HCT116 (cell line): ENCODE measurements at regions not wholly inside any gene's neighbourhood (a gene's known extent, or its start where the extent isn't known, plus 50 kb on each side); places are given as distances from the start of the nearest gene placed in this dataset.

Source experiments
- ATAC-seq: fragments of 200-7000 bp; cut with Tn5 transposase; 2 replicates; pipeline ENCODE4 v1.9.1; 2020; ENCODE audit warnings: mild to moderate bottlenecking, moderate library complexity
- BruUV-seq: library from RNA; stranded (reverse); fragments of 400-500 nt; replicated peaks from 2 replicates; lab custom pipeline; 2021; lab: Mats Ljungman, UMichigan
- CTCF ChIA-PET: fragments of 300-600 bp; sonication (Branson Sonifier 250); formaldehyde crosslinking; loops from one replicate; lab custom pipeline; 2021; ENCODE audit warnings: antibody characterized with exemption; lab: Charles Lee
- POLR2A ChIA-PET: fragments of 300-600, 350-600 bp; sonication (Branson Sonifier 250); formaldehyde crosslinking; loops from one replicate; lab custom pipeline; 2021; ENCODE audit warnings: antibody characterized with exemption; lab: Charles Lee
- RAD21 ChIA-PET, 2 experiments: fragments of 300-600 bp; sonication (Branson Sonifier 250); formaldehyde crosslinking; loops; one replicate each; lab custom pipeline; 2023; ENCODE audit warnings: low total read pairs in 2 of 2; ENCODE audit not compliant: uncharacterized antibody in 2 of 2, unreplicated experiment in 2 of 2, low non-redundant PET in 1 of 2; lab: Charles Lee
- DNase-seq: peaks from one replicate; pipeline ENCODE4 v3.0.0-alpha.2; 2010; ENCODE audit warnings: low read depth, low spot score
- H2AFZ ChIP-seq: fragments of 200-600 bp; shearing (Covaris generic), sonication (generic); 2 replicates; pipeline ENCODE4 v1.6.1; 2017; ENCODE audit warnings: low read depth, mixed run types, mixed read lengths, antibody characterized with exemption, low read length; ENCODE audit not compliant: poor library complexity, severe bottlenecking
- H3K27ac ChIP-seq: 2 replicates; pipeline ENCODE4 v1.5.1; 2012; ENCODE audit warnings: low read depth, low read length
- H3K27me3 ChIP-seq: fragments of 200-600 bp; sonication (generic); 2 replicates; pipeline ENCODE4 v1.6.1; 2016; ENCODE audit warnings: mixed run types, low read length, mixed read lengths; ENCODE audit not compliant: insufficient read depth
- H3K36me3 ChIP-seq, 2 experiments: fragments of 200-500 bp in 1 of 2; fragments of 200-600 bp in 1 of 2; sonication (Bioruptor generic) in 1 of 2; sonication (generic) in 1 of 2; 2 replicates each; pipeline versions ENCODE4 v1.5.1 to v1.6.1; 2014 to 2016; ENCODE audit warnings: low read length in 2 of 2, inconsistent platforms in 1 of 2, mixed read lengths in 1 of 2, mixed run types in 1 of 2; ENCODE audit not compliant: insufficient read depth in 2 of 2, control insufficient read depth in 1 of 2
- H3K4me1 ChIP-seq, 2 experiments: fragments of 200-600 bp in 1 of 2; sonication (generic) in 1 of 2; 2 replicates each; pipeline versions ENCODE4 v1.5.1 to v1.6.1; 2012 to 2017; ENCODE audit warnings: low read length in 2 of 2, inconsistent platforms in 1 of 2, mild to moderate bottlenecking in 1 of 2, mixed read lengths in 1 of 2, mixed run types in 1 of 2, moderate library complexity in 1 of 2; ENCODE audit not compliant: insufficient read depth in 2 of 2, control insufficient read depth in 1 of 2
- H3K4me2 ChIP-seq: fragments of 200-600 bp; sonication (generic); 2 replicates; pipeline ENCODE4 v1.6.1; 2017; ENCODE audit warnings: mixed run types, low read length, mixed read lengths
- H3K4me3 ChIP-seq, 2 experiments: fragments of 200-600 bp in 1 of 2; sonication (generic) in 1 of 2; replicated peaks in 1 of 2; 2 replicates each; pipeline ENCODE4 v1.5.1; 2011 to 2016; ENCODE audit warnings: low read length in 2 of 2, control low read depth in 1 of 2, low read depth in 1 of 2, mild to moderate bottlenecking in 1 of 2, mixed read lengths in 1 of 2, mixed run types in 1 of 2
- H3K79me2 ChIP-seq: fragments of 200-600 bp; sonication (generic); 2 replicates; pipeline ENCODE4 v1.6.1; 2017; ENCODE audit warnings: mild to moderate bottlenecking, mixed run types, low read length, moderate library complexity, mixed read lengths; ENCODE audit not compliant: insufficient read depth
- H3K9ac ChIP-seq: fragments of 200-600 bp; sonication (generic); 2 replicates; pipeline ENCODE4 v1.6.1; 2016; ENCODE audit warnings: low read length, mixed read lengths
- H3K9me2 ChIP-seq: fragments of 200-600 bp; sonication (generic), shearing (Covaris generic); 2 replicates; pipeline ENCODE4 v1.6.1; 2017; ENCODE audit warnings: mixed run types, mild to moderate bottlenecking, moderate library complexity; ENCODE audit not compliant: insufficient read depth
- H3K9me3 ChIP-seq, 2 experiments: fragments of 200-500 bp in 1 of 2; fragments of 200-600 bp in 1 of 2; sonication (Bioruptor generic) in 1 of 2; sonication (generic) in 1 of 2; 2 replicates each; pipeline ENCODE4 v1.6.1; 2014 to 2017; ENCODE audit warnings: low read length in 2 of 2, mixed read lengths in 2 of 2, inconsistent platforms in 1 of 2, low read depth in 1 of 2, mild to moderate bottlenecking in 1 of 2, mixed run types in 1 of 2, moderate library complexity in 1 of 2; ENCODE audit not compliant: control insufficient read depth in 1 of 2, insufficient read depth in 1 of 2
- H4K20me1 ChIP-seq: fragments of 200-600 bp; sonication (generic), shearing (Covaris generic); 2 replicates; pipeline ENCODE4 v1.6.1; 2017; ENCODE audit warnings: mixed run types, mild to moderate bottlenecking, moderate library complexity; ENCODE audit not compliant: insufficient read depth
- CEBPB ChIP-seq: IDR thresholded peaks from 2 replicates; pipeline ENCODE4 v1.6.1; 2012; ENCODE audit warnings: low read depth
- EGR1 ChIP-seq: IDR thresholded peaks from 2 replicates; pipeline ENCODE4 v1.6.1; 2012; ENCODE audit warnings: low read depth
- ELF1 ChIP-seq: IDR thresholded peaks from 2 replicates; pipeline ENCODE4 v1.6.1; 2012; ENCODE audit warnings: low read depth, borderline replicate concordance
- FOSL1 ChIP-seq: IDR thresholded peaks from 2 replicates; pipeline ENCODE4 v1.6.1; 2012; ENCODE audit warnings: low read depth
- RAD21 ChIP-seq: IDR thresholded peaks from 2 replicates; pipeline ENCODE4 v1.6.1; 2012; ENCODE audit warnings: low read depth, mild to moderate bottlenecking
- SIN3A ChIP-seq: IDR thresholded peaks from 2 replicates; pipeline ENCODE4 v1.6.1; 2012; ENCODE audit warnings: low read depth
- SRF ChIP-seq: IDR thresholded peaks from 2 replicates; pipeline ENCODE4 v1.6.1; 2012; ENCODE audit warnings: low read depth
- YY1 ChIP-seq: IDR thresholded peaks from 2 replicates; pipeline ENCODE4 v1.6.1; 2011; ENCODE audit warnings: low read length, low read depth, moderate library complexity, mild to moderate bottlenecking; ENCODE audit not compliant: insufficient replicate concordance; ENCODE audit errors: extremely low read depth
- ZNF274 ChIP-seq: fragments of 200-500 bp; sonication (Bioruptor generic); IDR thresholded peaks from 2 replicates; pipeline ENCODE4 v1.6.1; 2014; ENCODE audit warnings: mild to moderate bottlenecking, low read depth, low read length, inconsistent platforms
- intact Hi-C: fragments of 100-400 bp; cut with micrococcal nuclease; formaldehyde crosslinking; loops from 2 replicates; pipeline ENCODE4 v1.10.0; 2022
- TF ChIP-seq, protein P1 (sequence below): IDR thresholded peaks from 2 replicates; pipeline ENCODE4 v1.6.1; 2012
- TF ChIP-seq, protein P2 (sequence below), 3 experiments: fragments of 200-600 bp in 1 of 3; sonication (generic) in 1 of 3; IDR thresholded peaks in 2 of 3; conservative IDR thresholded peaks in 1 of 3; 2 replicates each; pipeline ENCODE4 v1.5.1; 2012 to 2017; ENCODE audit warnings: low read depth in 2 of 3, low read length in 2 of 3, antibody characterized with exemption in 1 of 3, borderline replicate concordance in 1 of 3, control low read depth in 1 of 3, mild to moderate bottlenecking in 1 of 3, mixed read lengths in 1 of 3, mixed run types in 1 of 3, moderate library complexity in 1 of 3; ENCODE audit not compliant: insufficient read depth in 1 of 3

DNA sequence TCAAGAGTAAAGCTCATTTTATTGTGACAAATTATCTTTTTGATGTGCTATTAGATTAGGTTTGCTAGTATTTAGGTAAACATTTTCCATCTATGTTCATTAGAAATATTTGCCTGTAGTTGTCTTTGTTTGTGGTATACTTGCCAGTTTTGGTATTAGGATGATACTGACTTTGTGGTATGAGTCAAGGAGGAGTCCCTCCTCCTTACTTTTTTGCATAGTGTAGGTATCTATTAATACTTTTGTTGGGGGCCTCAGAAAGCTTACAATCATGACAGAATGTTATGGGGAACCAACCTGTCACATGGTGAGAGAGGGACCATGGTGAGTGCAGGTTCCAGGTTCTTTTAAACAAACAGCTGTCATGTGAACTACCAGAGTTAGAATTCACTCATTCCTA is 102.1 kb downstream of the ZWINT start:
- Histone ChIP-seq H3K9ac (no peak overlapping the region), H3K4me2 (no peak overlapping the region), H2AFZ (no peak overlapping the region), H3K4me1 (no peaks in the 10 kb centered on the region), H4K20me1 (no peaks in the 10 kb centered on the region), H3K36me3 (no peaks in the 10 kb centered on the region), H3K9me2 (no peaks in the 10 kb centered on the region), H3K79me2 (no peaks in the 10 kb centered on the region), H3K9me3 (peaks cover 0 to 15% of the 10 kb centered on the region in 2 experiments; a peak in 2 of 4 replicates), H3K4me3 (no peak overlapping the region), H3K27me3 (no peaks in the 10 kb centered on the region), H3K27ac (no peak overlapping the region)
- intact Hi-C loops = no loop called here
- POLR2A ChIA-PET = no interaction called here
- TF ChIP-seq, protein P1, sequence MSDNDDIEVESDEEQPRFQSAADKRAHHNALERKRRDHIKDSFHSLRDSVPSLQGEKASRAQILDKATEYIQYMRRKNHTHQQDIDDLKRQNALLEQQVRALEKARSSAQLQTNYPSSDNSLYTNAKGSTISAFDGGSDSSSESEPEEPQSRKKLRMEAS = no peak
- TF ChIP-seq YY1 (no peak), ELF1 (no peak), RAD21 (no peak), SRF (no peak), FOSL1 (no peak), ZNF274 (no peak), EGR1 (no peak), SIN3A (no peak), CEBPB (no peak)
- TF ChIP-seq, protein P2, sequence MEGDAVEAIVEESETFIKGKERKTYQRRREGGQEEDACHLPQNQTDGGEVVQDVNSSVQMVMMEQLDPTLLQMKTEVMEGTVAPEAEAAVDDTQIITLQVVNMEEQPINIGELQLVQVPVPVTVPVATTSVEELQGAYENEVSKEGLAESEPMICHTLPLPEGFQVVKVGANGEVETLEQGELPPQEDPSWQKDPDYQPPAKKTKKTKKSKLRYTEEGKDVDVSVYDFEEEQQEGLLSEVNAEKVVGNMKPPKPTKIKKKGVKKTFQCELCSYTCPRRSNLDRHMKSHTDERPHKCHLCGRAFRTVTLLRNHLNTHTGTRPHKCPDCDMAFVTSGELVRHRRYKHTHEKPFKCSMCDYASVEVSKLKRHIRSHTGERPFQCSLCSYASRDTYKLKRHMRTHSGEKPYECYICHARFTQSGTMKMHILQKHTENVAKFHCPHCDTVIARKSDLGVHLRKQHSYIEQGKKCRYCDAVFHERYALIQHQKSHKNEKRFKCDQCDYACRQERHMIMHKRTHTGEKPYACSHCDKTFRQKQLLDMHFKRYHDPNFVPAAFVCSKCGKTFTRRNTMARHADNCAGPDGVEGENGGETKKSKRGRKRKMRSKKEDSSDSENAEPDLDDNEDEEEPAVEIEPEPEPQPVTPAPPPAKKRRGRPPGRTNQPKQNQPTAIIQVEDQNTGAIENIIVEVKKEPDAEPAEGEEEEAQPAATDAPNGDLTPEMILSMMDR (IDR thresholded peaks at IDR 0.05 in 2 of 3, conservative IDR thresholded peaks at IDR 0.05 in 1 of 3; ENCODE audit: borderline replicate concordance in 1 of 3, insufficient read depth in 1 of 3, low read depth in 2 of 3, low read length in 2 of 3) = no peak
- CTCF ChIA-PET = no interaction called here
- RAD21 ChIA-PET = no interaction called here
- DNase-seq = no peak
- ATAC-seq = no peak
- BruUV-seq = no TSS peak
